ENCODE measurements at regions not wholly inside any gene's neighbourhood (a gene's known extent, or its start where the extent isn't known, plus 50 kb on each side); places are given as distances from the start of the nearest gene placed in this dataset.

DNA sequence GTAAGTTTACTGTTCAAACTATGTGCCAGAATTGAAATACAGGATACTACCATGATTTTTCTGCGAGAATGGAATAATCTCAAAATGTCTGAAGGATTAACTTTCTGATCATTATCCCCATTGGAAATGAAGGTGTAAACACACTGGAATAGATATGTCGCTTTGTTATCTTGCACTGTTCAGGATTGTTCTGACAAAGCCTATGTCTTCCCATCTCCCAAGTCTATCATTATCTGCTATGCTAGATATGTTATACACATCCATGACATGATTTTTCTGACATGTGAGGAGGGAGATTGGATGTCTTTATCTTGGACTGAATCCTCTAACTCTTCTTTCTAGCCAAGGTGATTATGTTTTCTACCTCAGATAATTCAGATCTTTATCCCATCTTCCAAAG lies 1239.3 kb upstream of the ADGRL4 start:
- no peak overlapping the region for H3K4me3 ChIP-seq (replicated peaks; ENCODE audit: low read depth, low read length)
- H3K36me3 ChIP-seq (ENCODE audit: control insufficient read depth, insufficient read depth, low read length) = no peaks in the 10 kb centered on the region
- TF ChIP-seq, protein P1, sequence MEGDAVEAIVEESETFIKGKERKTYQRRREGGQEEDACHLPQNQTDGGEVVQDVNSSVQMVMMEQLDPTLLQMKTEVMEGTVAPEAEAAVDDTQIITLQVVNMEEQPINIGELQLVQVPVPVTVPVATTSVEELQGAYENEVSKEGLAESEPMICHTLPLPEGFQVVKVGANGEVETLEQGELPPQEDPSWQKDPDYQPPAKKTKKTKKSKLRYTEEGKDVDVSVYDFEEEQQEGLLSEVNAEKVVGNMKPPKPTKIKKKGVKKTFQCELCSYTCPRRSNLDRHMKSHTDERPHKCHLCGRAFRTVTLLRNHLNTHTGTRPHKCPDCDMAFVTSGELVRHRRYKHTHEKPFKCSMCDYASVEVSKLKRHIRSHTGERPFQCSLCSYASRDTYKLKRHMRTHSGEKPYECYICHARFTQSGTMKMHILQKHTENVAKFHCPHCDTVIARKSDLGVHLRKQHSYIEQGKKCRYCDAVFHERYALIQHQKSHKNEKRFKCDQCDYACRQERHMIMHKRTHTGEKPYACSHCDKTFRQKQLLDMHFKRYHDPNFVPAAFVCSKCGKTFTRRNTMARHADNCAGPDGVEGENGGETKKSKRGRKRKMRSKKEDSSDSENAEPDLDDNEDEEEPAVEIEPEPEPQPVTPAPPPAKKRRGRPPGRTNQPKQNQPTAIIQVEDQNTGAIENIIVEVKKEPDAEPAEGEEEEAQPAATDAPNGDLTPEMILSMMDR (IDR thresholded peaks at IDR 0.05; ENCODE audit: insufficient read depth, low read length, poor library complexity, severe bottlenecking) = no peak
- no peaks in the 10 kb centered on the region for H3K27me3 ChIP-seq (replicated peaks; ENCODE audit: control insufficient read depth, insufficient read depth, low read length)
- DNase-seq (ENCODE audit: extremely low read depth, insufficient read length) = no peak

DNA sequence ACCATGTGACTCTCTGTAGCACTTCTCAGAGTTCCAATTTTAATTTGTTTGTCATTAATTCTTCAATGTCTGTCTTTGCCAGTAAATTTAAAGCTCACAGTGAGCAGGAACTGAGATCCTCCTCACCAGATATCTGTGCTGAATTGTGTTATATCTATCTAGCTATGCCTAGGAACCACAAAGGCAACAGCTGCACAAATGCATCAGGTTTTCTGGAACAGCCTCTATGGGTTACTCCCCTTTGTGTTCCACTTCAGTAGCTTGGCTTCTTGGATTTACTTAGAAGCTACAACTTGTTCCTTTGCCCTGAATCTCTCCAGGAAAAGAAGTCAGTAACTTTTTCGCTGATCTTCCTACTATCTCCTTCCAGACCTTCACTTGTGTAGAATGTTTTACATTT lies 1237.8 kb upstream of the ADGRL4 start:
- H3K27me3 ChIP-seq (replicated peaks; ENCODE audit: control insufficient read depth, insufficient read depth, low read length) = no peaks in the 10 kb centered on the region
- no peaks in the 10 kb centered on the region for H3K36me3 ChIP-seq (ENCODE audit: control insufficient read depth, insufficient read depth, low read length)
- H3K4me3 ChIP-seq (replicated peaks; ENCODE audit: low read depth, low read length) = no peak overlapping the region
- TF ChIP-seq, protein P1 (IDR thresholded peaks at IDR 0.05; ENCODE audit: insufficient read depth, low read length, poor library complexity, severe bottlenecking) = no peak
- no peak for DNase-seq (ENCODE audit: extremely low read depth, insufficient read length)

DNA sequence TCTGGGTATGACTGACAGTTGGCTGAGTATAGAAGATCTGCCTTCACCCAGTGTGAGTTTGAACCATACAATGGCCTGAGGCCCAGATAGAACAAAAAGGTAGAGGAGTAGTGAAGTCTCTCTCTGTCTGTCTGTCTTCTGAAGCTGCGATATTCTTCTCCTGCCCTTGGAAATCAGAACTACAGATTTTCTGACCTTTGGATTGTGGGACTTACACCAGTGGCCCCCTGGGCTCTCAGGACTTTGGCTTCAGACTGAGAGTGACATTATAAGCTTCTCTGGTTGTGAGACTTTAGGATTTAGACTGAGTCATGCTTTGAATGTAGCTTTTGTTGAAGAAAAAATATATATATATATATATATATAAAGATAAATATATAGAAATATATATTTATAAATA lies 1235.0 kb upstream of the ADGRL4 start:
- DNase-seq (ENCODE audit: extremely low read depth, insufficient read length) = no peak
- H3K36me3 ChIP-seq (ENCODE audit: control insufficient read depth, insufficient read depth, low read length) = no peaks in the 10 kb centered on the region
- no peak overlapping the region for H3K4me3 ChIP-seq (replicated peaks; ENCODE audit: low read depth, low read length)
- H3K27me3 ChIP-seq (replicated peaks; ENCODE audit: control insufficient read depth, insufficient read depth, low read length) = no peaks in the 10 kb centered on the region
- TF ChIP-seq, protein P1 (IDR thresholded peaks at IDR 0.05; ENCODE audit: insufficient read depth, low read length, poor library complexity, severe bottlenecking) = no peak

DNA sequence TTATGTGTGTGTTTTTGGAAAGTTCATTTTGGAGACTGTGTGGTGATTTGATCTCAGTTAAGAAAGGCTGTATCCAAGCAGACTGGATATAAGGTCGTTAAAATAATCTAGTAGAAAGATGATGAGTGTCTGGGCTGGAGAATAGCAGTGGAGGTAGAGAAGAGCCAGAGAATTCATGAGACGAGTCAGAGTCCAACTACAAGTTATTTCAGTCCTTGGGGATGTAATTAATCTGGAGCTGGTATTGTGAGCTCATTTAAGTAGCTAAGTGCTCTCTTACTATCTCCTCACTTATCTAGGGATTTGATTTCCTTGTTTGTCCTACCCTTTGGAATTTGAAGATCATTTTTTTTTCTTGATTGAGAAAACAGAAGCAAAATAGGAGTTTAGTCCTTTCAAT lies 1219.0 kb upstream of the ADGRL4 start:
- DNase-seq (ENCODE audit: extremely low read depth, insufficient read length) = no peak
- Histone ChIP-seq H3K27me3 (replicated peaks; ENCODE audit: control insufficient read depth, insufficient read depth, low read length) (no peaks in the 10 kb centered on the region), H3K4me3 (replicated peaks; ENCODE audit: low read depth, low read length) (no peak overlapping the region), H3K36me3 (ENCODE audit: control insufficient read depth, insufficient read depth, low read length) (no peaks in the 10 kb centered on the region)
- TF ChIP-seq, protein P1 (IDR thresholded peaks at IDR 0.05; ENCODE audit: insufficient read depth, low read length, poor library complexity, severe bottlenecking) = no peak

DNA sequence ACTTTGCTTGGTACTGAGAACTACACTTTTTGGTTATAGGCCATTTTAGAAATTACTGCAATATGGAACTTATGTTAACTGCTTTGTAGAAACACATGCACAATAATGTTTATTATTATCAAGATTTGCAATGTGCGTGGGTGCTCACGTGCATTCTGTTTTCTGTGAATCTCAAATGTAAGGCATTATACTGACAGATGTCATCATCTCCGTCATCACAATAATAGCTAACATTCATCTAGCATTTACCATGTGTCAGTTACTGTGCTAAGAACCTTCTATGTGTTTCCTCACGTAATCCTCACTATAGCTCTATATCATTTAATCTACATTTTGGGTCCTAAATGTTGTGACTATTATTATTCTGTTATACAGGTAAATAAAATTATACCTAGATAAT lies 1214.8 kb upstream of the ADGRL4 start:
- no peaks in the 10 kb centered on the region for H3K27me3 ChIP-seq (replicated peaks; ENCODE audit: control insufficient read depth, insufficient read depth, low read length)
- H3K36me3 ChIP-seq (ENCODE audit: control insufficient read depth, insufficient read depth, low read length) = no peaks in the 10 kb centered on the region
- DNase-seq (ENCODE audit: extremely low read depth, insufficient read length) = no peak
- TF ChIP-seq, protein P1 (IDR thresholded peaks at IDR 0.05; ENCODE audit: insufficient read depth, low read length, poor library complexity, severe bottlenecking) = no peak
- H3K4me3 ChIP-seq (replicated peaks; ENCODE audit: low read depth, low read length) = no peak overlapping the region

DNA sequence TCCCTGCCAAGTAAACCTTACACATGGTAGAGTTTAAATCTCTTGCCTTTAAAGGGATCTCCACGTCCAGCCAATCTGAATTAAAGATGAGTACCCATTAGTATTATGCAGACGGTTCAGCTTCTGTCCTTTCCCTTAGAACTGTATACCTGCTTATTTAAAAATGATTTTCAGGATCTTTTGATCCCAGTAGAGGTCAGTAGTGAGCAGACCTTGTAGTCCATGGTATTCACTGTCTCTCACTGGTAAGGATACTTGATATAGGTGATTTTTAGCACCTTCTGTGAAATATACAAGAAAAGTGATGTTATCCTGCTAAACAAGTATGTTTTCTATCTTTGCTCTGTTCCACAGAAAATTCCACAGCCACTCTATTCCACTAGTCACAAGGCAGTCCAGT lies 1211.6 kb upstream of the ADGRL4 start:
- Histone ChIP-seq H3K36me3 (ENCODE audit: control insufficient read depth, insufficient read depth, low read length) (no peaks in the 10 kb centered on the region), H3K27me3 (replicated peaks; ENCODE audit: control insufficient read depth, insufficient read depth, low read length) (no peaks in the 10 kb centered on the region), H3K4me3 (replicated peaks; ENCODE audit: low read depth, low read length) (no peak overlapping the region)
- TF ChIP-seq, protein P1 (IDR thresholded peaks at IDR 0.05; ENCODE audit: insufficient read depth, low read length, poor library complexity, severe bottlenecking) = peak; percentile 51
- DNase-seq (ENCODE audit: extremely low read depth, insufficient read length) = no peak

Measured in GM06990 (cell line).